Hematopoietic multipotent progenitor cell treated with erythropoietin and hydrocortisone succinate and interleukin-3 and kit ligand, for 6 days (in vitro differentiated cells): ENCODE measurements at regions not wholly inside any gene's neighbourhood (a gene's known extent, or its start where the extent isn't known, plus 50 kb on each side); places are given as distances from the start of the nearest gene placed in this dataset.
"Not testable (repeated sequence)": the region's sequence is repeated elsewhere in the genome, so short reads cannot be mapped to it uniquely, and the experiment has no call there.

Experiments used
- DNase-seq: peaks from one replicate; pipeline ENCODE4 v3.0.0-alpha.2; 2015

- no peak for DNase-seq
These were observed 1060.3 kb downstream of the DSC3 start for GRCh38 chr18:29982218-29982617.

DNA sequence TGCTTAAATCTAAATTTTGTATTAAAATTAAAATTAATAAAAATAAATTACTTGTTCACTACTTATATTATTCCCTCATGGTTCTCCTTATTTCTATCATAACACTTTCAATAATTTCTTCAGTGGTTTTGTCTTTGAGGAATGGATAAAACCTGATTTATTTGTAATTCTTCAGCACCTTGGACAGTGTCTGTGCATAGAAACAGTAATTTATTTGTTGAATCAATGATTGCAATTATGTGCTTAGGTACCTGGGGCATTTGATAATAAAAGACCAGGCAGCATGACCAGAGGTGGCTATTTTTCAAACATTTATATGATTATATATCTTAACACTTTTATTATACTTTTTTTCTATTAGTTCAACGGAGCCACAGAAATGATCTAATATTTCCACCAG is 1062.7 kb downstream of the DSC3 start:
- peak; percentile 9 for DNase-seq

DNA sequence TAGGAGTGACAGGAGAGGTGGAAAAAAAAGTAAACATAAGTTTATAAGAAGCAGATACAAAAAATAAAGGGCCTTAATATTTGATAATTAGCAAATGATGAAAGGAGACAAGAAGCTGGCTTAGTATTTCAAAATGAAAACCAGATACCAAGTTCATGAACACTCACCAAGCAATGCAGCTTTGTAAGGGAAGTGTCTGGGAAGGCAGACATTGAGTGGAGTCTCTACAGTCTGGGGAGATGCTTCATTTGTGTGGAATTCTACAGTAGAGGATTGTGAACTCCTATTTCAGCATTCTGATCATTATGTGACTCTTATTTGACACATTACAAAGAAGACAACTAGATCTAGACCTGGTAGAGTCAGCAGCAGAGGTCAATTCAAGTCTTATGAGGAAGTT is 1072.7 kb downstream of the DSC3 start:
- DNase-seq: no peak

DNA sequence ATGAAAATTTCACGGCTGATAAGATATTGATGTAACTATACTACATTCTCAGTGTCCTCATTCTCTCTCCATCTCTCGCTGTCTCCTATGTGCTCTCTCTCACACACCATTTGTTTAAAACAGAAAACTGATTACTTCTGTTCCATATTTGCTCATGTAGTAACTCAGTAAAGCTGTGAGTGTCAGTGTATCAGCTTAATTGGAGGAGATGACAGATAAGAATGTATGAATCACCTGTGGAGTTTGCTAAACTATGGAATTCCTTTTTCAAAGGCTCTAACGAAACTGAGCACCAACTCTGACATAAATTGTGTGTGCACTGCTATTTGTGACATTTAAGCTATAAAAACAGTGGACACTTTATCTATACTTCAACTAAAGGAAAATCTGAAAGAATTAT is 1080.0 kb downstream of the DSC3 start:
- no peak for DNase-seq

DNA sequence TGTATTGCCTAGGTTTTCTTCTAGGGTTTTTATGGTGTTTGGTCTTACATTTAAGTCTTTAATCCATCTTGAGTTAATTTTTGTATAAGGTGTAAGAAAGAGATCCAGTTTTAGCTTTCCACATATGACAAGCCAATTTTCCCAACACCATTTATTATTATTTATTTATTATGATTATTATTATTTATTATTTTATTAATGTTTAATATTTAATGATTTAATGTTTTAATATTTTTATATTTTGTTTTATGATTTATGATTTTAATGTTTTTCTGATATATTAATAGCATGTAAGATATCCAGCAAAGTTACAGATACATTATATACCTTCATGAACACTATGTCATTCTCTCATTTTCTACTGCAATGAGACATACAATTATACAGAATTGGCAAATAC is 1082.0 kb downstream of the DSC3 start:
- DNase-seq: no peak

DNA sequence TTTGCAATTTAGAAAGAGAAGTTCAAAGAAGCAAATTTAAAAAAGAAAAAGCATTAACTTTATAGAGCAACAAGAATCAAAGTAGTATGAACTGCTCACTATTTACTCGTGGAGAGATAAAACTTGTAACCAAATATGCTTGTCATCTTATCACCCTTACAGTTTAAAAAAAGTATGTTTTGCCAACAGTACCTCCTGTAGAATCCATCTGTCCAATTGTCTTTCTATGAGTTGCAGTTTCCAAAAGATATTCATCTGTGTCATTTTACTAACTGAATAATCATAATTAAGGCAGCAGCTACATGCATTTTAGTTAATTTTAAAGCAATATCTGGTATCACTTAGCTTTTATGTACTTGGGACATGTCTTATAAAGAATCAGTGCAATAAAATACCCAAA is 1112.3 kb downstream of the DSC3 start:
- DNase-seq: no peak

GRCh38 chr18:29928081-29928480 is 1114.5 kb downstream of the DSC3 start:
- DNase-seq: no peak

GRCh38 chr18:29925566-29925965 is 1117.0 kb downstream of the DSC3 start:
- no peak for DNase-seq

- DNase-seq: no peak
These were observed 1130.2 kb downstream of the DSC3 start for GRCh38 chr18:29912351-29912750.

GRCh38 chr18:29892960-29893558 is 1149.5 kb downstream of the DSC3 start:
- DNase-seq: peak; percentile 30

- DNase-seq: no peak
These were observed 1159.4 kb downstream of the DSC3 start for GRCh38 chr18:29883114-29883513.

DNA sequence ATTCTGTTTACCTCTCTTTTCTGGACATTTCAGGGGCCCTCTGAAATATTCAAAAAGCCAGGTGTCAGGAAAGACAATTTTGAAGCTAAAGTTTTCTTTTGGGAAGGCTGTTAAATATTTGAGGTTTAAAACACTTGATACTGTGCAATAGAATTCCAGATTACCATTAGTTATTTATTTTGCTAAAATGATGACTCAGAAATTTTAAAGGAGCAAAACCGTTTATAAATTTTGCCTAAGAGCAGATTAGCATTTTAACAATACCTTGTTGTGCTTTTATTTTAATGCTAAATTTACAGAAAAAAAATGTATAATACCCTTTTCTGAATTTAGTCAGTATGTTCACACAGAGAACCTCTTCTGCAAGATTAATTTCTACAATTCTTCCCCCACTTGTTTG is 1159.9 kb downstream of the DSC3 start:
- DNase-seq: no peak

GRCh38 chr18:29879763-29880162 is 1162.8 kb downstream of the DSC3 start:
- no peak for DNase-seq

DNA sequence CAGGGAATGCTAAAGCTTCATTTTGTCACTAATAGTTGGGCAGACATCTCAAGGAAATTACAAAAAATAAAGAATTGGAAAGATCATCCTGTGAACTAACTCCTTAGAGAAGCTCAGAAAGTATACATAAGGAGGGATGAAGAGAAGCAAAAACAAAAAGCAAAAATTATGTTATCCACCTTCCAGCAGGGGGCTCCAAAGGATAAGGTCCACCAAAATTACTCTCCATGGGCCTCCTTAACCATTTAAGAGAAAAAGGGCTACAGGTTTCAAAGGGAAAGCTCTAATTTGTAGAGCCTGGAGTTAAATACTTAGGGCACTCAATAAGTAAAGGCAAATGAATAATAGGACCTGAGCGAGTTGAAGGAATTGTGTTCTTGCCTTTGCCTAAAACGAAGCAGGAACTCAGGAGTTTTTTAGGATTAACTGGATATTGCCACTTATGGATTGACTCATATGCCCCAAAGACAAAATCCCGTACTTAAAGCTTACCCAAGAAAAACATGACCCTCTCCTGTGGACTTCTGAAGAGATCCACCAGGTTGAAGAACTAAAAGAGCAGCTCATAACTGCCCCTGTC is 1167.9 kb downstream of the DSC3 start:
- peak; percentile 56 for DNase-seq

GRCh38 chr18:29873211-29873610 is 1169.3 kb downstream of the DSC3 start:
- DNase-seq: no peak

GRCh38 chr18:29871246-29871645 is 1171.3 kb downstream of the DSC3 start:
- no peak for DNase-seq

- DNase-seq: no peak
These were observed 1179.7 kb downstream of the DSC3 start for GRCh38 chr18:29862824-29863223.

DNA sequence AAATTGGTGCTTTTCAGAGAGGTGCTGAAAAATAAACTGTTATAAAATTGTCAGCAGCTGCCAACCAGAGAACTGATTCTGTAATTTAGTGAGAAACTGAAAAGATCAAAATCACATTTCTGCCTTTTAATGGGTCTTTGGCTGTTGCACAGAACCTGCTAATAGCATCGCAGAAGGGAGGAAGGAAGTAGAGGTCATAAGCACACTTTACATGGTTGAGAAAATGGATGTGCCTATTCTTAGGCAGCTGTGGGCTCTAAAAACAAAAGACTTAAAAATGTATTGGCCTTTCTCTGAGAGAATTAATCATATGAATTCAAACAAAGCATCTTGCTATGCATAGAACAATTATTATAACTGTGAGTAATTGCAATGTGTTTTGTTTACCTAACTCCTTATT is 1186.9 kb downstream of the DSC3 start:
- no peak for DNase-seq

DNA sequence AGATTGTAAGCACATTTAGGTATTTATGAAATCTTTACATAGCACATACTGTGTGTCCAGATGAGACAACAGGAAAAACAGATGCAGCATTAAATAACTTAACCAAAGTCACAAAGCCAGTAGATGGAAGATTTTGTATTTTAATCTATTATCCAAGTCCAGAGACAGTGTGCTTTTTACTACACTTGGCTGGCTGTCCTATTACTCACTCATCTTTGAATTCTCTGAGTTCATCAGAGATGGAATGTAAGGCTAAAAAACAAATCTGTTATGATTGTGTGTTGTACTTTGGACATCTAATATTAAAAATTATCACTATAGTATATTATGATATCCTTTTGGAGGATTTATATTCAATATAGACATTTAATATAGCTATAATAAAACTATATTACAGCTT is 1189.4 kb downstream of the DSC3 start:
- no peak for DNase-seq

DNA sequence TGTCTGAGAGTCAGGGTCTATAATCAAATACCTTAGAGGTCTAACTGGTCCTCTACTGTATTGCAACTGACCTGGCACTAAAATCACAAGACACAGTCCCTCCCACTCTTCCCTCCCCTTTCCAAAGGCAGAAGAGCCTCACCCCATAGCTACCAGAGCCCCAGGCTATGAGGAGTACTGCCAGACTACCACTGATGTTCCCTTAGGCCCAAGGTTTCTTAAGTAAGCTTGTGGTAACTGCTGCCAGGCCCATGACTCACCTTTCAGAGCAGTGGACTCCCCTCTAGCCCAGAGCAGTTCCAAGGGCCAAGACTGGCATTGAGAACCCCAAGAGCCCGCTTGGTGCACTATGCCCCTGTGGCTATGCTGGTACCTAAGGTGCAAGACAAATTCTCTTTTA is 1193.4 kb downstream of the DSC3 start:
- no peak for DNase-seq

GRCh38 chr18:29841631-29842030 is 1200.9 kb downstream of the DSC3 start:
- no peak for DNase-seq

- DNase-seq: no peak
These were observed 1202.5 kb downstream of the DSC3 start for GRCh38 chr18:29840089-29840488.

- not testable (repeated sequence) for DNase-seq
These were observed 1203.6 kb downstream of the DSC3 start for GRCh38 chr18:29838961-29839360.

GRCh38 chr18:29838556-29838955 is 1204.0 kb downstream of the DSC3 start:
- DNase-seq: no peak

DNA sequence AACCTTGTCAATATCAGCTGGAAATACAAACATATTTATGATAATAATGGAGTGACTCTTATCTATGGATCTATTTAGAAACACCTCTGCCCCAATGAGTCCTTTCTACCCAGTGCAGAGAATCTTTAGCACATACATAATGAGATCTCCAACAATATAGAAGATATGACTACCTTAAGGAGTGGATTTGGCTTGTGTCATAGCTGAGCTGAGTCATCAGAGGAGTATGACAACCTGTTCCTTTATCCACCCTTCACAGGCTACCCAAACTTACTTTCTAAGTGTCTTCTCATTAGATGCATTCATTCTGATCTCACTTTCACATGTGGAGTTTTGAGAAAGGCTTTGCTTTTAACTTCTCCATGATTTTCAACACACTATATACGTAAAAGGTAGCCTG is 1218.9 kb downstream of the DSC3 start:
- DNase-seq: no peak
